Fibroblast of lung (primary cell): ENCODE measurements at regions not wholly inside any gene's neighbourhood (a gene's known extent, or its start where the extent isn't known, plus 50 kb on each side); places are given as distances from the start of the nearest gene placed in this dataset.
"Not testable (repeated sequence)": the region's sequence is repeated elsewhere in the genome, so short reads cannot be mapped to it uniquely, and the experiment has no call there.

Experiments used
- DNase-seq, 2 donors: peaks; one replicate each; pipeline versions ENCODE4 v3.0.0 to v3.0.0-alpha.2; 2010; ENCODE audit warnings: low read depth in 2 of 2
- H2AFZ ChIP-seq: 2 replicates; pipeline ENCODE4 v1.5.1; 2012; ENCODE audit warnings: low read length, control low read depth, inconsistent platforms
- H3K27ac ChIP-seq: 2 replicates; pipeline ENCODE4 v1.5.1; 2011; ENCODE audit warnings: low read length, control low read depth; ENCODE audit not compliant: insufficient read depth
- H3K27me3 ChIP-seq: 2 replicates; pipeline ENCODE4 v1.5.1; 2011; ENCODE audit warnings: mild to moderate bottlenecking, low read length; ENCODE audit not compliant: control insufficient read depth, insufficient read depth
- H3K36me3 ChIP-seq: 2 replicates; pipeline ENCODE4 v1.5.1; 2011; ENCODE audit warnings: low read length; ENCODE audit not compliant: control insufficient read depth, insufficient read depth
- H3K4me1 ChIP-seq: 2 replicates; pipeline ENCODE4 v1.5.1; 2011; ENCODE audit warnings: low read length; ENCODE audit not compliant: control insufficient read depth, insufficient read depth; ENCODE audit errors: extremely low read depth
- H3K4me2 ChIP-seq: 2 replicates; pipeline ENCODE4 v1.5.1; 2011; ENCODE audit warnings: low read length, control low read depth; ENCODE audit not compliant: insufficient read depth; ENCODE audit errors: extremely low read depth
- H3K4me3 ChIP-seq, 4 experiments: fragments of 200-600 bp in 1 of 4; sonication (generic) in 1 of 4; replicated peaks in 1 of 4; 2 replicates each; pipeline ENCODE4 v1.5.1; 2011 to 2016; ENCODE audit warnings: low read length in 4 of 4, low read depth in 3 of 4, mild to moderate bottlenecking in 3 of 4, control low read depth in 2 of 4, inconsistent platforms in 1 of 4, mixed read lengths in 1 of 4; ENCODE audit not compliant: insufficient read depth in 1 of 4; ENCODE audit errors: control extremely low read depth in 1 of 4
- H3K79me2 ChIP-seq: 2 replicates; pipeline ENCODE4 v1.5.1; 2012; ENCODE audit warnings: mild to moderate bottlenecking, low read length, inconsistent platforms; ENCODE audit not compliant: control insufficient read depth, insufficient read depth
- H3K9ac ChIP-seq: 2 replicates; pipeline ENCODE4 v1.5.1; 2011; ENCODE audit warnings: mild to moderate bottlenecking, low read length, control low read depth; ENCODE audit not compliant: insufficient read depth
- H3K9me3 ChIP-seq: 2 replicates; pipeline ENCODE4 v1.5.1; 2012; ENCODE audit warnings: low read depth, low read length; ENCODE audit not compliant: control insufficient read depth, insufficient read depth
- H4K20me1 ChIP-seq: 2 replicates; pipeline ENCODE4 v1.5.1; 2011; ENCODE audit warnings: low read length; ENCODE audit not compliant: control insufficient read depth, insufficient read depth; ENCODE audit errors: extremely low read depth
- CTCF ChIP-seq, 2 donors: IDR thresholded peaks in 1 of 2; conservative IDR thresholded peaks in 1 of 2; 1 replicate in 1 of 2; 2 replicates in 1 of 2; pipeline ENCODE4 v1.5.1; 2011 to 2012; ENCODE audit warnings: low read length in 2 of 2, control low read depth in 1 of 2, inconsistent platforms in 1 of 2, low read depth in 1 of 2, mild to moderate bottlenecking in 1 of 2
- EZH2 ChIP-seq: IDR thresholded peaks from 2 replicates; pipeline ENCODE4 v1.5.1; 2012; ENCODE audit warnings: low read length, control low read depth, mild to moderate bottlenecking; ENCODE audit errors: missing control alignments

- Histone ChIP-seq H3K4me3 (no peak overlapping the region), H2AFZ (no peak overlapping the region), H3K9me3 (no peaks in the 10 kb centered on the region)
Measured at GRCh38 chr2:58756336-58756735, 515.2 kb upstream of the FANCL start.

GRCh38 chr2:58752507-58752906 lies 511.4 kb upstream of the FANCL start:
- H4K20me1 ChIP-seq, H3K27ac ChIP-seq, H3K79me2 ChIP-seq, H3K36me3 ChIP-seq, H3K4me2 ChIP-seq, H3K4me3 ChIP-seq, DNase-seq, H3K9me3 ChIP-seq, H3K9ac ChIP-seq, H3K4me1 ChIP-seq, H2AFZ ChIP-seq, H3K27me3 ChIP-seq: not testable (repeated sequence)

More at GRCh38 chr2:58756336-58756735, 515.2 kb upstream of the FANCL start:
- Histone ChIP-seq H3K79me2 (no peaks in the 10 kb centered on the region), H3K4me2 (no peak overlapping the region), H3K9ac (no peak overlapping the region), H3K27me3 (no peaks in the 10 kb centered on the region), H3K36me3 (no peaks in the 10 kb centered on the region), H3K27ac (no peak overlapping the region), H4K20me1 (no peaks in the 10 kb centered on the region), H3K4me1 (no peaks in the 10 kb centered on the region)
- DNase-seq = no peak
- no peak for TF ChIP-seq CTCF (conservative IDR thresholded peaks at IDR 0.05 in 1 of 2, IDR thresholded peaks at IDR 0.05 in 1 of 2; ENCODE audit: low read depth in 1 of 2, low read length in 2 of 2)
- no peak for TF ChIP-seq EZH2

- H3K79me2 ChIP-seq, DNase-seq, H3K27me3 ChIP-seq, H3K4me1 ChIP-seq, H3K4me2 ChIP-seq, H3K9ac ChIP-seq, H3K9me3 ChIP-seq, H3K27ac ChIP-seq, H2AFZ ChIP-seq, H3K36me3 ChIP-seq, H3K4me3 ChIP-seq, H4K20me1 ChIP-seq: not testable (repeated sequence)
Measured at GRCh38 chr2:58751676-58752075, 510.6 kb upstream of the FANCL start.

GRCh38 chr2:58749041-58749440 lies 507.9 kb upstream of the FANCL start:
- H3K27ac ChIP-seq = no peak overlapping the region
- H3K4me3 ChIP-seq = no peak overlapping the region
- DNase-seq = no peak
- no peak overlapping the region for H3K9ac ChIP-seq
- H3K27me3 ChIP-seq = no peaks in the 10 kb centered on the region
- no peak overlapping the region for H2AFZ ChIP-seq
- H3K9me3 ChIP-seq = no peaks in the 10 kb centered on the region
- no peak overlapping the region for H3K4me2 ChIP-seq
- no peaks in the 10 kb centered on the region for H3K4me1 ChIP-seq
- no peaks in the 10 kb centered on the region for H3K79me2 ChIP-seq
- H4K20me1 ChIP-seq = no peaks in the 10 kb centered on the region
- TF ChIP-seq CTCF (conservative IDR thresholded peaks at IDR 0.05 in 1 of 2, IDR thresholded peaks at IDR 0.05 in 1 of 2; ENCODE audit: low read depth in 1 of 2, low read length in 2 of 2) = no peak
- no peak for TF ChIP-seq EZH2
- no peaks in the 10 kb centered on the region for H3K36me3 ChIP-seq

- H3K27me3 ChIP-seq, H3K4me3 ChIP-seq, H4K20me1 ChIP-seq, H3K36me3 ChIP-seq, H3K9ac ChIP-seq, H3K27ac ChIP-seq, H3K79me2 ChIP-seq, DNase-seq, H3K4me1 ChIP-seq, H2AFZ ChIP-seq, H3K9me3 ChIP-seq, H3K4me2 ChIP-seq: not testable (repeated sequence)
Measured at GRCh38 chr2:58745334-58745733, 504.2 kb upstream of the FANCL start.
